ENCODE measurements at regions not wholly inside any gene's neighbourhood (a gene's known extent, or its start where the extent isn't known, plus 50 kb on each side); places are given as distances from the start of the nearest gene placed in this dataset.
"Not testable (repeated sequence)": the region's sequence is repeated elsewhere in the genome, so short reads cannot be mapped to it uniquely, and the experiment has no call there.

DNA sequence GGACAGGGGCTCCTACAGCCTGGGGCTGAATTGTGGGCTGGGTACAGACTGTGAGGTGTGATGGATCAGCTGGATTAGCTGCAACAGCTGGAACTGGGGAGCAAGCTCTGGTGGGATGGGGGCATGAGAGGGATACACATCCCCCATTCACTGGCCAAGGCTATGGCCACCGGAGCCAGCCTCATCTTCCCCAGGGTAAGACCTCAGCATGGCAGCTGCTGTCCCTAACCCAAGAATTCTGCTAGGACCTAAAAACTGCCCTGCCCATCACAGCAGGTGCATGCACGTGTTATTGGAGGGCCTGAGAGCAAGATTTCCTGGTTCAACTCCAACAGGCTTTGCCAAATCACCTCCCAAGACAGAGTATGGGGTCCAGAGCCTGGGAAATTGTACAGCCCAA, 258.6 kb upstream of the AGTR2 start:
- DNase-seq (ENCODE audit: low spot score), result no peak

DNA sequence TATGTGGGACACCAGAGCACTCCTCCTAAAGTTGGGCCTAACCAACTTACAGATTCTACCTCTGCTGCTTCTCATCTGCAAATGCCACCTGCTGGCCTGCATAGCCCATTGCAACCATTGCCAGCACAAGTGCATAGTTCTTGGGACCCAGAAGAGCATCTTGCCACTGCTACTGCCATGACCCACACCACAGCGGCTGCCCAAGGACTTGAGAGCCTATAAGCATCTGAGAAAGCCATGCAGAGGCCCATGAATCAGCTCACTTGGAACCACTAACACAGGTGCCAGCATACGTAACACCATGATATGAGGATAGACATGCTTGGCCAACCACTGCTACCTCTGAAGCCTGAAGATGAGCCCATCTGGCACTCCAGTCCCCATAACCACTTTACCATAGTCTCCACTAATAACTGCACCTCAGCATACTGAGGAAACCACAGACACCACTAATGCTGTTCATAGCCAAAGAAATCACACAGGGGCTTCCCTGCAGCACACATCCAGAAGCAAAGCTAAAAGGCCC, 258.1 kb upstream of the AGTR2 start:
- no peak for DNase-seq (ENCODE audit: low spot score)

DNA sequence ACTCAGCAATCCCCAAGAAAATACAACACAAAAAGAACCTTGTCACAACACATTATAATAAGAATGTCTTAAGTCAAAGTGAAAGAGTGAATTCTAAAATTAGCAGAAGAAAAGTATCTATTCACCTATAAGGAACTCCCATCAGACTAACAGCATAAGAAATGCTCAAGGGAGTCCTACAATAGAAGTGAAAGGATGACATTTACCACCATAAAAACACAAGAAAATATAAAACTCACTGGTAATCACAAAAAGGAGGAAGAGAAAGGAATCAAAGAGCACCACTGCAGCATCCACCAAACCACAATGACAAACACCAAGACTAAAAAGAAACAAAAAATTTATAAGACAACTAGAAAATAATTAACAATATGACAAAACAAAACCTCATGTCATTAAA, 257.0 kb upstream of the AGTR2 start:
- no peak for DNase-seq (ENCODE audit: low spot score)

DNA sequence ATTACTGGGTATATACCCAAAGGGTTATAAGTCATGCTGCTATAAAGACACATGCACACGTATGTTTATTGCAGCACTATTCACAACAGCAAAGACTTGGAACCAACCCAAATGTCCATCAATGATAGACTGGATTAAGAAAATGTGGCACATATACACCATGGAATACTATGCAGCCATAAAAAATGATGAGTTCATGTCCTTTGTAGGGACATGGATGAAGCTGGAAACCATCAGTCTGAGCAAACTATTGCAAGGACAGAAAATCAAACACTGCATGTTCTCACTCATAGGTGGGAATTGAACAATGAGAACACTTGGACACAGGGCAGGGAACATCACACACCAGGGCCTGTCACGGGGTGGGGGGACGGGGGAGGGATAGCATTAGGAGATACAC, 254.9 kb upstream of the AGTR2 start:
- not testable (repeated sequence) for DNase-seq (ENCODE audit: low spot score)

DNA sequence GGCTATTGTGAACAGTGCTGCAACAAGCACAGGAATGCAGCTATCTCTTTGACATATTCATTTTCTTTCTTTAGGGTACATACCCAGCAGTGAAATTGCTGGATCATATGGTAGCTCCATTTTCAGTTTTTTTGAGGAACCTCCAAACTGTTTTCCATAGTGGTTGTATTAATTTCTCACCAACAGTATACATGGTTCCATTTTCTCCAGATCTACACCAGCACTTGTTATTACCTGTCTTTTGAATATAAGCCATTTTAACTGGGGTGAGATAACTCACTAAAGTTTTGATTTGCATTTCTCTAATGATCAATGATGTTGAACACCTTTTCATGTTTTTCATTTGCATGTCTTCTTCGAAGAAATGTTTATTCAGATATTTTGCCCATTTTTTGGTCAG, 241.1 kb upstream of the AGTR2 start:
- no peak for DNase-seq (ENCODE audit: low spot score)

DNA sequence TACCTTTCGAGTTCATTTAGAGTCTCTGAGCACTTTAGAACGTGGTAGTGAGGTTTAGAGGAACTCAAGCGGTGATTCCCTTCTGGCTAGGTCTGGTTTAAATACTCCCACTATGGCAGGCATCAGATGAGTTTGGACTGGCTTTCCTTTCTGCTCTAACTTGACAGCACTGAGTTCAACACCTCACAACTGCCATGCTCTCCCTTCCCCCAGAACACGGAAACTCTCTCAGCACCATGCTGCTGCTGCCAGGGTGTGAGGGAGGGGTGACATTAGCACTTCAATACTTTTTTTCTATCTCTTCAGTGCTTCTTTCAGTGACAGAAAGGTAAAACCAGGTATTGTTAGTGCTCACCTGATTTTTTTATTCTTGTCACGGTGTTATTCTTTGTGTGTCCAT, 234.5 kb upstream of the AGTR2 start:
- no peak for DNase-seq (ENCODE audit: low spot score)

DNA sequence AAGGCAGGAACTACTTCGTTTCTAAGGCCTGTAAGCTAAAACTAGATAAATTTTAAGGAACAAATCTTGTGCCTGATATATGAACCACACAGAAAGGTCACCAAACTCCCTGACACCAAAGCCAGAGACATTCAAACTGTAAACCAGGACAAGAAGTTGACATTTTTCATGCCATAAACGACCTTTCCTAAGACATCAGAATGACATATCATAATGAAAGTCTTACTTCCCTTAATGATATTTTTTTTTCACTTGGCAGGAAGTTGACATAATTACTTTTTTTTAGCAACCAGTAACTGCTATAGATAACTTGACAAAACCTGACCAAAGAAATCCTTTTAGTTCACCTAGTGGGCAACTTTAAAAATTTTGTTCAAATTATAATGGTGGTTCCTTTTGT, 231.5 kb upstream of the AGTR2 start:
- DNase-seq (ENCODE audit: low spot score), result no peak

DNA sequence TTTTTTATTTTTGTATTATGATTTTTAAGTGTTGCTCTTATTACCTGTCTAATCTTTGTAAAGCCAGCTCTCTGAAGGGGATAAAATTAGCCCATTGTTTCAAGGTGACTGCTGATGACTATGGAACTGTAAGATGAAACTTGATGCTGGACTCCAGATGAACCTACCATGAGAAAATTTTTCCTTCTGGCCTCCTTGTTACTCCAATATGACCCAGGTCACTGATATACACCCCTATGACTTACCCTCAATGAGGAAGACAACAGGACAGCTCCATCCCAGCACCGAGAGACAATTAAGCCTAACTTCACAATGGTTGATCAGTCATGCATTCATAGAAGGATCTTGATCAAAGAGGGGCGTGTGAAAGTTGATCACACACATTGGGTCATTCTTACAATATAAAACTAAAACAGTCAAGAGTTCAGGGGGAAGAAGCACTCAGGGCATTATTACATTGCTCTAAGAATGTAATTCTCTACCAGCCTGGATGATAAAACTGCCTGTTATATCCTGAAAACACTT, 230.8 kb upstream of the AGTR2 start:
- DNase-seq (ENCODE audit: low spot score), result no peak

DNA sequence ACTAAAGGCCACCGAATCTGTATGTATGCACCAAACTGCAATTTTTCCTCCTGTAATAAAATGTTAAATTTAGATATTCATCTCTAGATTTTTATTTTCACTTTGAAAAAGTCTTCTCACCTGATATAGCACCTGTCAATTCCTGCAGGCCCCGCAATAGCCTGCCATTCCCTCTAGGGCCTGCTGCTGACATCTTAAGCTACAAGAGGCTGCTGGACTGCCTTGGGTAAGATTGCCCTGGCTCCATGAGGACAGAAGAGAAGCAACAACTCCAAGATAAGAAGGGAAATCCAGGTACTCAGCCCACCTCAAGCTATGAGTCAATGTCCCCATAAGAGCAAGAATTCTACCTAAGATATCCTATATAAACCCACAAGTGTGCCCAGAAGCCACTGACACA, 230.2 kb upstream of the AGTR2 start:
- no peak for DNase-seq (ENCODE audit: low spot score)

DNA sequence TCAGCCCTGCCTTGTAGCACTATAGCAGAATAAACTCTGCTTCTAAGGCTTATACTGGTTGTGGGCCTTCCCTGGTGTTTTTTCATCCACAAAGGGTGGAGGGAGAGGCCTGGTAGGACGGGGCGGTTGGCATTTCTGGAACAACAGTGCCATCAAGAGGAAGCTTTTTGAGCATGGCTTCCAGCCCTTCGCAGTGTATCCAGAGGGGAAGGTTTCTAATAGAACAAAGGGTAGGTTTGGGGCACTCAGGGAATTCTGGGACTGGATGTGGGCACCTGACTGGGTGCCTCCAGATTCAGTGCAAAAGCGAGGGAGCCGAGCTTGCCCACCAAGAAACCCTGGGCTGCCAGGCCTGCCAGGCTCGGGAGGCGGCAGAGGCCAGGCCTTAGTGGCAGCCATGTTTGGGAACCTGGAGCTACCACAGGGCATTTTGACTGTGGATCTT, 229.6 kb upstream of the AGTR2 start:
- DNase-seq (ENCODE audit: low spot score), result no peak

DNA sequence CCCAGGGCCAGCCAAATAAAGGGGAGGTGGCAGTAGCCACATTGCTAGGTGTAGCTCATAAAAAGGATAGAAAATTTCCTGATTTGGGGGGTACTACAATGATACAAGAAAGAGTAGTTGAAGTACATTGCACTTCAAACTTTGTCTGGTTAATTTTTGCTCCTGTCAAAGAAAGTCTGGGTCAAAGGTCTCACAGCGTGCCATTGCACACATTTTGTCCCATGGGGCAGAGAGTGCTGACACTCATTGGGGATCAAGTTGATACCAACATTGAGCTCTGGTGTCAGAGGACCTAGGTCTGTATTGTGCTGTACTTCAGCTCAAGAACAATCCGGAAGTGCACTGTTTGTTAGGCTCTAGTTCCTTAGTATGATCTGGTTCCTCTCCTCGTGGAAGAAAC, 229.2 kb upstream of the AGTR2 start:
- DNase-seq (ENCODE audit: low spot score), result no peak

DNA sequence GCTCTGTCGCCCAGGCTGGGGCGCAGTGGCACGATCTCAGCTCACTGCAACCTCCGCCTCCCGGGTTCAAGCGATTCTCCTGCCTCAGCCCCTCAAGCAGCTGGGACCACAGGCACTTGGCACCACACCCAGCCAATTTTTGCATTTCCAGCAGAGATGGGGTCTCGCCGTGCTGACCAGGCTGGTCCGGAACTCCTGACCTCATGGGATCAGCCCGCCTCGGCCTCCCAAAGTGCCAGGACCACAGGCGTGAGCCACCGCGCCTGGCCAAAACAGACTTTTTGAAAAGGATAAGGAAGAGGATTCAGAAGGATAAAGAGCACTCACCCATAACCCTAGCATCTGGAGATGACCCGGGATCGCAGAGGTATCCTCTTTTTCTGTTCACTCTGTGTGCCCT, 224.5 kb upstream of the AGTR2 start:
- no peak for DNase-seq (ENCODE audit: low spot score)

DNA sequence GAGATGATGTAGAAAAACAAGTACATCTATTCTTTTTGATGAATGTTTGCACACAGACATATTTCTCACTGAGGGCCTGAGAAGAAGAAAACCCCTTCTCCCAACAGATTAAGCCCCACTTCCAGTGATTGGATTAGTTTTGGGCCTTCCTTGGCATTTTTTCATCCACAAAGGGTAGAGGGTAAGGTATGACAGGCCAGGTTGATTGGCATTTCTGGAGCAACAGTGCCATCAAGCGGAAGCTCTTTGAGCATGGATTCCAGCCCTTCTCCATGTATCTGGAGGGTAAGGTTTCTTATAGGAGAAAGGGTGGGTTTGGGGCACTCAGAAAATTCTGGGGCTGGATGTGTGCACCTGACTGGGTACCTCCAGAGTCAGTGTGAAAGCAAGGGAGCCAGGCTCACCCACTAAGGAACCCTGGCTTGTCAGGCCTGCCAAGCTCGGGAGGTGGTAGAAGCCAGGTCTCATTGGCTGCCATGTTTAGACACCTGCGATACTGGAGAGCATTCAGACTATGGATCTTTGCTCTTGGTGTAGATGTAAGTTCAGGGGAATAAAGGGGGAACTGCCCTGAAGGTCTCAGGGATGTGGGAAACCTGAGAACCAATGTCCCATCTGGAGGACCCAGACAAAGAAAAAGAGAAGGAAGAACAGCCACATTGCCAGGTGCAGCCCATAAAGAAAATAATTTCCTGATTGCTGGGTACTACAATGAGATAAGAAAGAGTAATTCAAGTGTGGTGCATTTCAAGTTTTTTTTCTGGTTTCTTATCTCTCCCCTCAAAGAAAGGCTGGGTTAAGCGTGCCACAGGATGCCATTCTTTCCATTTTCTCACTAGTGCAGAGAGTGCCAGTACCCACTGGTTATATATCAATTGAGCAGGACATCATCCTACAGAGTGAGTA, 222.3 kb upstream of the AGTR2 start:
- DNase-seq (ENCODE audit: low spot score), result no peak

DNA sequence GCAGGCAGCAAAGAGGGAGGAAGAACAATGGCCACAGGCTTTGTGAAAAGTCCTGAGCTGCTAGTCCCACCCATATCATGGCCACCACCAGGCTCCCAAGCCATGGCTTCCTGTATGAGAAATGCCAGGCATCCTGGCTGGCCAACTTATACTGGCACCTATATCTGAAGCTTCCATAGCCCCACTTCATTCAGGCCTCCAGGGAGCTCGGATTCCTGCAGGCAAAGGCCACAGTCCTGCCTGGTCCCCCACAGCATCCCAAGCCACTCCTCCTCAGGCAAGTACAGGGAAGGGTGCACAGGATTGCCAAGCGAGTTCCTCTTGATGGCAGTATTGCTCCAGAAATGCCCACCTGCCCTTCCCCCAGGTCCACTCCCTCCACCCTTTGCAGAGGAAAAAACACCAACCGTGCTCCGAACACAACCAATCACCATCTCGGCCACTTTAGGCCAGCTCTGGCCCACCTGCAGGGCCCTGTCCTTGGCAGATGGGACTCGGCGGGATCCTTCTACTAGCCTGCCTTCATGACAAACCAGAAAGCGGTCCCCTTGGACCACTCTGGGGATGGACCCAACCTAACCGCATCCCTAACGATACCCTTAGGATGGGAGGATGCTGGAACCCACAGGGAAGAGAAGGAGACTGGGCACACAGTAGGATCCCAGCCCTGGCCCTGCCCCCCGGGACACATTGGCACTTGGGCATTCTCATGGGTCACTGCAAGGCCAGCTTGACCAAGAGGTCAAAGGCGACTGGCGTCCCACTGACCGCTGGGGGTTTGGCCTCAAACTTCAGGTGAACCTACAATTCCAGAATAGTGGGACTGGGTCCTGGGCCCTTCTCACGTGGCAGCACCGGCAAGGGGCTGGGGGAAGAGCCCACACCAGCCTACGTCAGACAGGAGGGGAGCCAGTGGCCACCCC, 220.4 kb upstream of the AGTR2 start:
- DNase-seq (ENCODE audit: low spot score), result no peak

DNA sequence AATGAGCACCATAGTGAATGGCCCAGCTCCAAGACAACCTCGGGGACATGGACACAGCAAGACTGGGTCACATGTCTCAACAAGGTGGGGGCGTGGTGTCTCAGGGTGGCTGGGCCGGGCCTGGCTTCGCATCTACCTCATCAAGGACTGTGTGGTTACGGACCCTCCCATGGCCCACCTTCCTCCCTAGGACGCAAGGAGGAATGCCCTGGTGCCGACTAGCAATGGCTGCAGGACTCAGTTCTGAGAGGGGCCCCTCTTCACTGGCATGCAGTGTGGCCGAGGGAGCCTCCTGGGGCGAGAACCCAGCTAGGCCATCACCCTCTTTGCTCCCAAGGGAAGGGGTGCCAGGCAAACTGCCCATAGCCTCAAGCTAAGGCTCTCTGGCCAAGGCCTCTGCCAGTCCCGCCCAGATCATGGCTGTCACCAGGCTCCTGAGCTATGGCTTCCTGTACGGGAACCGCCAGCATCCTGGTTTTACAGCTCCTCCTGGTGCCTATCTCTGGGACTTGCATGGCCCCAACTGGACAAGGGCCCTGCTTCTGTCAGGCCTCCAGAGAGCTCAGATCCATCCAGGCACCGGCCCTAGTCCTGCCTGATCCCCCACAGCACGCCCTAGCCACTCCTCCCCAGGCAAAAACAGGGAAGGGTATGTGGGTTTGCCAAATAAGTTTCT, 218.0 kb upstream of the AGTR2 start:
- no peak for DNase-seq (ENCODE audit: low spot score)

DNA sequence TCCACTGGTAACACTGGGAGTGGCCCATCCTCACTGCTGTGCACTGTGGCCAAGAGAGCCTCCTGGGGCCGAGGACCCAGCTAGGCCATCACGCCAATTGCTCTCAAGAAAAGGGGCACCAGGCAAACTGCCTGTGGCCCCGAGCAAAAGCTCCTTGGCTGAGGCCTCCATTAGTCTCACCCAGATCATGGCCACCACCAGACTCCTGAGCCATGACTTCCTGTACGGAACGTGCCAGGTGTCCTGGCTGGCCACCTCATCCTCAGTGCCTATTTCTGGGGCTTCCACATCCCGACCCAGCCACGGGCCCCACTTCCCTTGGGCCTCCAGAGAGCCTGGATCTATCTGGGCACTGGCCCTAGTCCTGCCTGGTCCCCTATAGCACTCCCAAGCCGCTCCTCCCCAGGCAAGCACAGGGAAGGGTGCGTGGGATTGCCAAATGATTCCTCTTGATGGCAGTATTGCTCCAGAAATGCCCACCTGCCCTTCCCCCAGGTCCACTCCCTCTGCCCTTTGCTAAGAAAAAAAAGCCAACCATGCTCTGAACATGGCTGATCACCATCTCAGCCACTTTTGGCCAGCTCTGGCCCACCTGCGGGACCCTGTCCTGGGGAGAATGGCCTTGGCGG, 212.6 kb upstream of the AGTR2 start:
- DNase-seq (ENCODE audit: low spot score), result no peak

DNA sequence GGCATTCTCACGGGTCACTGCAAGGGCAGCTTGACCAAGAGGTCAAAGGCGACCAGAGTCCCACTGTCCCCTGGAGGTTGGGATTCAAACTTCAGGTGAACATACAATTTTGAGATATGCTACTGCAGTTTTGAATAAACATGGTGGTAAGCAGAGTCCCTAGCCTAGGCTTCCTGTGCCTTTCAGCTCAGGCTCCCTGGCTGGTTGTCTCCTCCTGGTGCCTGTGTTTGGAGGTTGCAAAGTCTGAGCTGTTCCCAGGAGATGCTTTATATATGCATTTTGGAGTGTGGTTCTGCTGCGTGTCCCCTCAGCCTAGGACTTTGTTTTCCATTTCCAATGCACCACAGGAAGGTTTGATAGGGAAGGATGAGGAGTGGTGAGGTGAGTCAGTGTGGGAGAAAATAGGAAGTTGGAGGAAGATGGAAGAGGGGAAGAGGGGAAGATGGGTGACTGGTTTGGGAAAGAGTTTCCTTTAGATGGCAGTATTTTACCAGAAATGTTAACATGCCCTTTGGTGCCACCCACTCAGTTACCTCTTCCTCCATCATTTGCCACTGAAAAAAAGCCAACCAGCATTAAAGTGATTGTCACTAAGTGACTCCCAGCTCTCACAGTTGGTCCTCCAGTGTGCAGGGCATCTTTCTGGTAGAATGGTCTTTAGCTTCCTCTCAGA, 211.7 kb upstream of the AGTR2 start:
- DNase-seq (ENCODE audit: low spot score), result no peak

DNA sequence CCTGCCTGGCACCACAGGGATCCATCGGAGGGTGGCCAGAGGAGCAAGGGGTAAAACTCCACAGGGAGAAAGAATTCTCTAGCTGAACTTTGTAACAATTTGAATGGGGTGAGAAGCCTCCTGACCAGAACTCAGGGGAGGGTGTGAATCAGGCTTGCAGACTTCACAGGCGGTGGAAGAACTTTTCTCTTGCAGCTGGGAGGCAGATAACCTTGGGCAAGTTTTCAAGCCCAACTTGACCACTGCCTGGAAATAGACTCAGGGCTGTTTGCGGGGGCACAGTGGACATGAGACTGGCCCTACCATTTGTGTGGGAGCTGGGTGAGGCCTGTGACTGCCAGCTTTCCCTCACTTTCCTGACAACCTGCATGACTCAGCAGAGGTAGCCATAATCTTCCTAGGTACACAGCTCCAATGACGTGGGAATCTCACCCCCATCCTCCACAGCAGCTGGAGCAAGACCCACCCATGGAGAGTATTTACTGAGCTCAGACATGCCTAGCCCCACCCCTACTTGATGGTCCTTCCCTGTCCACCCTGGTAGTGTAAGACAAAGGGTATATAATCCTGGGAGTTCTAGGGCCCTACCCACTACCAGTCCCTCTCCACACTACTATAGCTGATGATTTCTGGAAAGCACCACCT, 210.0 kb upstream of the AGTR2 start:
- DNase-seq (ENCODE audit: low spot score), result no peak

DNA sequence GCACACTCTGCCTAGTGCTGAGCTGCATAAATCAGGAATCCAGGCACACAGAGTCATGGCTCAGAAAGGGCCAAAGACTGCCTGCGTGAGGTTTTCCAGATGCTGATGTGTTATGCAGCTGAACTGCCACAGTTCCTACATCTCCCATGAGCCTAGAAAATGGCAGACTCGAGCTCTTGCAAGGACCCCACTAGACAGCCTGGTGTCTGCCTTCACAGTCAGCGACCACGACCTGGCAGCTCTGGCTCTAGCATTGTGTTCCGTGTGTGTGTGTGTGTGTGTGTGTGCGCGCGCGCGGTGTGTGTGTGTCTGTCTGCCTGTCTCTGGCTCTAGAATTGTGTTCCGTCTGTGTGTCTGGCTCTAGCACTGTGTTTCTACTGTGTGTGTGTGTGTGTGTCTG, 203.6 kb upstream of the AGTR2 start:
- DNase-seq (ENCODE audit: low spot score), result no peak

Measured in SW480 (cell line).